ENCODE measurements at regions not wholly inside any gene's neighbourhood (a gene's known extent, or its start where the extent isn't known, plus 50 kb on each side); places are given as distances from the start of the nearest gene placed in this dataset.

DNA sequence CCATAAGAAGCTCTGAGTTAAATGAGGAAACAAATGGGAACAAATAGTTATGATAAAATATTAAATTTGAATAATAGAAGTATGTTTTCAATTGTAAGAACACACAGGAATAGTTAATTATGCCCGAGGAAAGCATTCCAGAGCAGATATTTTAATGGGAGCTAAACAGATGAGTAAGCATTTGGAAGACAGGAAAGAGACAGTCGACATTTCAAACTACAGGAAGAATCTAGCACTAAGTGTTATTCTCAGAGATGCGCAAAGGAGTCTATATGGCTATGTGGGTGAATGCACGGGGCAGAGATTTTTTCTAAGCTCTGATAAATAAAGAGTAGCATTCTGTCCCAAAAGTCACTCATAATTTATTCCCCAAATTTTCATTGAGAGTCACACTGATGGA is 64.5 kb upstream of the SSTR1 start:
- TF ChIP-seq, protein P1, sequence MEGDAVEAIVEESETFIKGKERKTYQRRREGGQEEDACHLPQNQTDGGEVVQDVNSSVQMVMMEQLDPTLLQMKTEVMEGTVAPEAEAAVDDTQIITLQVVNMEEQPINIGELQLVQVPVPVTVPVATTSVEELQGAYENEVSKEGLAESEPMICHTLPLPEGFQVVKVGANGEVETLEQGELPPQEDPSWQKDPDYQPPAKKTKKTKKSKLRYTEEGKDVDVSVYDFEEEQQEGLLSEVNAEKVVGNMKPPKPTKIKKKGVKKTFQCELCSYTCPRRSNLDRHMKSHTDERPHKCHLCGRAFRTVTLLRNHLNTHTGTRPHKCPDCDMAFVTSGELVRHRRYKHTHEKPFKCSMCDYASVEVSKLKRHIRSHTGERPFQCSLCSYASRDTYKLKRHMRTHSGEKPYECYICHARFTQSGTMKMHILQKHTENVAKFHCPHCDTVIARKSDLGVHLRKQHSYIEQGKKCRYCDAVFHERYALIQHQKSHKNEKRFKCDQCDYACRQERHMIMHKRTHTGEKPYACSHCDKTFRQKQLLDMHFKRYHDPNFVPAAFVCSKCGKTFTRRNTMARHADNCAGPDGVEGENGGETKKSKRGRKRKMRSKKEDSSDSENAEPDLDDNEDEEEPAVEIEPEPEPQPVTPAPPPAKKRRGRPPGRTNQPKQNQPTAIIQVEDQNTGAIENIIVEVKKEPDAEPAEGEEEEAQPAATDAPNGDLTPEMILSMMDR (conservative IDR thresholded peaks at IDR 0.05) = no peak
- Mint-ChIP-seq H3K9me3 (no peaks in the 10 kb centered on the region), H3K27me3 (no peaks in the 10 kb centered on the region), H3K4me3 (no peak overlapping the region), H3K27ac (no peak overlapping the region), H3K36me3 (no peaks in the 10 kb centered on the region), H3K4me1 (ENCODE audit: unreplicated experiment) (no peaks in the 10 kb centered on the region)
- DNase-seq (ENCODE audit: extremely low spot score, unreplicated experiment) = no peak

- no peak overlapping the region for H3K27ac Mint-ChIP-seq
- H3K9me3 Mint-ChIP-seq = no peaks in the 10 kb centered on the region
- H3K4me3 Mint-ChIP-seq = no peak overlapping the region
- no peak for DNase-seq (ENCODE audit: extremely low spot score, unreplicated experiment)
- H3K36me3 Mint-ChIP-seq = no peaks in the 10 kb centered on the region
- no peaks in the 10 kb centered on the region for H3K4me1 Mint-ChIP-seq (ENCODE audit: unreplicated experiment)
- no peaks in the 10 kb centered on the region for H3K27me3 Mint-ChIP-seq
- TF ChIP-seq, protein P1 (conservative IDR thresholded peaks at IDR 0.05) = no peak
These were observed 63.8 kb upstream of the SSTR1 start for GRCh38 chr14:38143659-38144505.

- H3K27ac Mint-ChIP-seq = no peak overlapping the region
- no peak for DNase-seq (ENCODE audit: extremely low spot score, unreplicated experiment)
- no peaks in the 10 kb centered on the region for H3K36me3 Mint-ChIP-seq
- H3K9me3 Mint-ChIP-seq = no peaks in the 10 kb centered on the region
- no peaks in the 10 kb centered on the region for H3K27me3 Mint-ChIP-seq
- H3K4me1 Mint-ChIP-seq (ENCODE audit: unreplicated experiment) = no peaks in the 10 kb centered on the region
- TF ChIP-seq, protein P1 (conservative IDR thresholded peaks at IDR 0.05) = no peak
- H3K4me3 Mint-ChIP-seq = no peak overlapping the region
These were observed 62.6 kb upstream of the SSTR1 start for GRCh38 chr14:38145142-38145541.

- Mint-ChIP-seq H3K36me3 (no peaks in the 10 kb centered on the region), H3K27me3 (no peaks in the 10 kb centered on the region), H3K4me3 (no peak overlapping the region), H3K27ac (no peak overlapping the region), H3K9me3 (no peaks in the 10 kb centered on the region), H3K4me1 (ENCODE audit: unreplicated experiment) (no peaks in the 10 kb centered on the region)
- TF ChIP-seq, protein P1 (conservative IDR thresholded peaks at IDR 0.05) = no peak
- no peak for DNase-seq (ENCODE audit: extremely low spot score, unreplicated experiment)
These were observed 57.6 kb upstream of the SSTR1 start for GRCh38 chr14:38150075-38150474.

All from type B pancreatic cell (in vitro differentiated cells).